ENCODE measurements at regions not wholly inside any gene's neighbourhood (a gene's known extent, or its start where the extent isn't known, plus 50 kb on each side); places are given as distances from the start of the nearest gene placed in this dataset.

DNA sequence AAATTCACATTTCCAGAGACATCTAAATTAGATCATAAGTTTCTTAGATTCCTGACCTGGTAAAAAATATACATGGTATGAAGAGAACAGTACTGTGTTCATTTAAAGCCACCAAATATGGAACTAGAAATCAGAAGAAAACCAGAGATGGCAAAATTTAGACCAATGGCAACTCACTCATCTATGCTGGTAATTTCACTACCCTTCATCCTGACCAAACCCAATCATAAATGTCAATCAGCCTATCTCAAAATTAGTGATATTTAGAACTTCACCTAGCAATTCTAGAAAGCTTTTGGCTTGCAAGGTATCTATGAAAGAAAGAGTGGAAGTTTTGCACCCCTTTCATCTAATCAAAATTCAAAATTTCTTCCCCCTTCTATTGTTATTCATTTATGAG is 107.7 kb downstream of the NIBAN1 start:
- H3K18ac ChIP-seq (ENCODE audit: extremely low read depth, low read length), result no peak overlapping the region
- no peak overlapping the region for H2AFZ ChIP-seq (ENCODE audit: low read length)
- H3K27ac ChIP-seq (ENCODE audit: low read depth, low read length), result no peak overlapping the region
- H3K23ac ChIP-seq (ENCODE audit: insufficient read length), result no peak overlapping the region
- H4K20me1 ChIP-seq (replicated peaks in 1 of 2; ENCODE audit: control insufficient read depth in 1 of 2, insufficient read depth in 2 of 2, low read length in 2 of 2), result peaks cover 0 to 2% of the 10 kb centered on the region in 2 experiments
- H2BK15ac ChIP-seq (ENCODE audit: low read length), result no peak overlapping the region
- TF ChIP-seq RXRA (IDR thresholded peaks at IDR 0.05; ENCODE audit: insufficient read depth, low read depth, low read length) (no peak), EZH2 (IDR thresholded peaks at IDR 0.05; ENCODE audit: low read depth, low read length, severe bottlenecking) (no peak), ZNF274 (IDR thresholded peaks at IDR 0.05; ENCODE audit: borderline replicate concordance, extremely low read depth, low read length) (no peak), TEAD4 (IDR thresholded peaks at IDR 0.05; ENCODE audit: low read depth, low read length) (no peak), RAD21 (IDR thresholded peaks at IDR 0.05 in 1 of 2, conservative IDR thresholded peaks at IDR 0.05 in 1 of 2; ENCODE audit: low read depth in 2 of 2, low read length in 2 of 2) (no peak), BRCA1 (IDR thresholded peaks at IDR 0.05; ENCODE audit: low read depth, low read length) (no peak), YY1 (IDR thresholded peaks at IDR 0.05; ENCODE audit: low read depth, low read length) (no peak), TCF12 (IDR thresholded peaks at IDR 0.05; ENCODE audit: low read depth, low read length) (no peak), TAF1 (IDR thresholded peaks at IDR 0.05; ENCODE audit: low read depth, low read length) (no peak)
- TF ChIP-seq, protein P1, sequence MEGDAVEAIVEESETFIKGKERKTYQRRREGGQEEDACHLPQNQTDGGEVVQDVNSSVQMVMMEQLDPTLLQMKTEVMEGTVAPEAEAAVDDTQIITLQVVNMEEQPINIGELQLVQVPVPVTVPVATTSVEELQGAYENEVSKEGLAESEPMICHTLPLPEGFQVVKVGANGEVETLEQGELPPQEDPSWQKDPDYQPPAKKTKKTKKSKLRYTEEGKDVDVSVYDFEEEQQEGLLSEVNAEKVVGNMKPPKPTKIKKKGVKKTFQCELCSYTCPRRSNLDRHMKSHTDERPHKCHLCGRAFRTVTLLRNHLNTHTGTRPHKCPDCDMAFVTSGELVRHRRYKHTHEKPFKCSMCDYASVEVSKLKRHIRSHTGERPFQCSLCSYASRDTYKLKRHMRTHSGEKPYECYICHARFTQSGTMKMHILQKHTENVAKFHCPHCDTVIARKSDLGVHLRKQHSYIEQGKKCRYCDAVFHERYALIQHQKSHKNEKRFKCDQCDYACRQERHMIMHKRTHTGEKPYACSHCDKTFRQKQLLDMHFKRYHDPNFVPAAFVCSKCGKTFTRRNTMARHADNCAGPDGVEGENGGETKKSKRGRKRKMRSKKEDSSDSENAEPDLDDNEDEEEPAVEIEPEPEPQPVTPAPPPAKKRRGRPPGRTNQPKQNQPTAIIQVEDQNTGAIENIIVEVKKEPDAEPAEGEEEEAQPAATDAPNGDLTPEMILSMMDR (IDR thresholded peaks at IDR 0.05; ENCODE audit: control extremely low read depth in 1 of 3, insufficient read depth in 1 of 3, low read depth in 1 of 3, low read length in 3 of 3), result no peak
- TF ChIP-seq, protein P2, sequence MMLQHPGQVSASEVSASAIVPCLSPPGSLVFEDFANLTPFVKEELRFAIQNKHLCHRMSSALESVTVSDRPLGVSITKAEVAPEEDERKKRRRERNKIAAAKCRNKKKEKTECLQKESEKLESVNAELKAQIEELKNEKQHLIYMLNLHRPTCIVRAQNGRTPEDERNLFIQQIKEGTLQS (IDR thresholded peaks at IDR 0.05; ENCODE audit: insufficient read depth, low read depth, low read length), result no peak
- H4K91ac ChIP-seq (replicated peaks; ENCODE audit: insufficient read length, low read length), result no peak overlapping the region
- H3K4me2 ChIP-seq (ENCODE audit: insufficient read depth in 1 of 2, low read depth in 2 of 2, low read length in 2 of 2), result no peak overlapping the region
- H3K4me3 ChIP-seq (ENCODE audit: extremely low read depth in 1 of 4, insufficient read depth in 2 of 4, low read depth in 3 of 4, low read length in 4 of 4), result no peak overlapping the region
- H3K36me3 ChIP-seq (ENCODE audit: control insufficient read depth in 2 of 4, insufficient read depth in 4 of 4, low read length in 3 of 4), result no peaks in the 10 kb centered on the region
- no peaks in the 10 kb centered on the region for H3K4me1 ChIP-seq (replicated peaks in 1 of 4; ENCODE audit: control insufficient read depth in 3 of 4, insufficient read depth in 4 of 4, low read length in 3 of 4)
- no peak overlapping the region for H3K4ac ChIP-seq (replicated peaks; ENCODE audit: insufficient read length, low read depth, low read length)
- no peak overlapping the region for H2BK5ac ChIP-seq (ENCODE audit: low read depth, low read length)
- H2AK5ac ChIP-seq (ENCODE audit: low read depth, low read length), result no peak overlapping the region
- no peak overlapping the region for H4K8ac ChIP-seq (ENCODE audit: extremely low read depth, insufficient read depth, low read length)
- H3K79me1 ChIP-seq (ENCODE audit: low read depth, low read length), result no peaks in the 10 kb centered on the region
- H3K27me3 ChIP-seq (replicated peaks in 1 of 4; ENCODE audit: control insufficient read depth in 3 of 4, extremely low read depth in 1 of 4, insufficient read depth in 3 of 4, low read length in 3 of 4), result no peaks in the 10 kb centered on the region
- no peak overlapping the region for H2BK12ac ChIP-seq (ENCODE audit: low read depth, low read length)
- H3K9me3 ChIP-seq (ENCODE audit: insufficient read depth in 2 of 2, low read depth in 1 of 2, low read length in 1 of 2), result no peaks in the 10 kb centered on the region
- H2BK20ac ChIP-seq (ENCODE audit: low read length), result no peak overlapping the region
- DNase-seq (ENCODE audit: low read depth in 1 of 2, low spot score in 2 of 2) (no peak), FAIRE-seq (no peak)
- H2BK120ac ChIP-seq (replicated peaks; ENCODE audit: low read depth, low read length), result no peak overlapping the region
- no peak overlapping the region for H3K56ac ChIP-seq (replicated peaks; ENCODE audit: insufficient read length, low read depth, low read length)
- no peak overlapping the region for H4K5ac ChIP-seq (ENCODE audit: insufficient read length, low read depth, low read length)
- no peaks in the 10 kb centered on the region for H3K79me2 ChIP-seq (ENCODE audit: control insufficient read depth in 1 of 2, insufficient read depth in 2 of 2, low read length in 2 of 2)
- ChIA-PET POLR2A (ENCODE audit: partially characterized antibody) (no interaction called here), CTCF (ENCODE audit: partially characterized antibody) (interaction anchor here (0.9 to 2.3 kb wide), 3 partner anchors 13 to 304 kb away, joined by 3 to 5 read pairs (median 4); no protein-coding TSS in a partner anchor)
- no peak overlapping the region for H3K9ac ChIP-seq (replicated peaks in 1 of 4; ENCODE audit: extremely low read depth in 1 of 4, low read depth in 3 of 4, low read length in 3 of 4)
- no peak overlapping the region for H3K14ac ChIP-seq (ENCODE audit: insufficient read length)
- no peaks in the 10 kb centered on the region for H3K23me2 ChIP-seq (ENCODE audit: low read depth, low read length)
